ENCODE measurements at regions not wholly inside any gene's neighbourhood (a gene's known extent, or its start where the extent isn't known, plus 50 kb on each side); places are given as distances from the start of the nearest gene placed in this dataset.
"Not testable (repeated sequence)": the region's sequence is repeated elsewhere in the genome, so short reads cannot be mapped to it uniquely, and the experiment has no call there.

DNA sequence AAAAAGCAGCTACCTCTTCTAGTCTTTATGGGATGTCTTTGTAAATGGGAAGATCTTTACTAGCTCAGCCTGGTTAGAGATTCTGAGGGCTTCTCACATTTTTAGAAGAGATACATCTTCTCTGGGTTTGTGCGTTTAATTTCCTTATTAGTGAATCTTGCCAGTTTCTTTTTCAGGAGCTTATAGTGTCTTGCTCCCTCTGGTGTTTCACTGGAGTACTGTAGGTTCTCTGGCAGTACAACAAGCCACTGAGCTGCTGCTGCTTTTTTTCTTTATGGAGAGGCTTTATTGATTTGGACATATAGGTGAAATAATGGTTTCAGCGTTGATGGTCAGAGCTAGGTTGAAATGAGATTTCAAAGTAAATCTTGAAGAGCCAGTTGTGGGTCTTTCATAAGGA lies 82.9 kb downstream of the LAS1L start:
- H3K4me3 ChIP-seq (ENCODE audit: low read length) = no peak overlapping the region
- DNase-seq (ENCODE audit: low read depth) = no peak
- peak; percentile 53 for TF ChIP-seq CTCF (conservative IDR thresholded peaks at IDR 0.05; ENCODE audit: low read depth, low read length)

- TF ChIP-seq CTCF (conservative IDR thresholded peaks at IDR 0.05; ENCODE audit: low read depth, low read length) = no peak
- H3K4me3 ChIP-seq (ENCODE audit: low read length) = no peak overlapping the region
- DNase-seq (ENCODE audit: low read depth) = no peak
Measured at GRCh38 chrX:65420154-65420553, 114.4 kb downstream of the LAS1L start.

GRCh38 chrX:65407662-65408061 lies 126.9 kb downstream of the LAS1L start:
- not testable (repeated sequence) for H3K4me3 ChIP-seq (ENCODE audit: low read length); DNase-seq (ENCODE audit: low read depth)

DNA sequence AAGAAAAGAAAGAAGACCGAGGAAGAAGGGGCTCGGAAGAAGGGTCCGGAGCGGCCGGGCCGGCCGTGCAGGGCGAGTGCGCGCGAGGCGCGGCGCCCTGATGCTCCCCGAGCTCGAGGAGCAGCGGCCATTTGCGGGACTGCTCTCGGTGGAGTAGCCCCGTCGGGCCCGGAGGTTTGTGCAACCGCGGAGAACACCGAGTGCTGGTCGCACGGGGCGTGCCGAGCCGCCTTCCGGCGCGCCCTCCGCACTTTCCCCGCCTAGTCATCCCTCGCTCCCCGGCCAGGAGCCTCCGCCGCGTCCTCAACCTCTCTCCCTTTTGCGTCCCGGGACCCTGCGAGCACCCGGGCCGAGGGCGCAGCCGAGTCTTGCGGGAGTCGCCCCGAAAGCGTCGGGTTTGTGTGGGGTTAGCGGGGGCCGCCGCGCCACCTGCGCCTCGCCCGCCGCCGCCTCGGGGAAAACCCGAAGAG lies 127.4 kb downstream of the LAS1L start:
- no peak for TF ChIP-seq CTCF (conservative IDR thresholded peaks at IDR 0.05; ENCODE audit: low read depth, low read length)
- no peak overlapping the region for H3K4me3 ChIP-seq (ENCODE audit: low read length)
- DNase-seq (ENCODE audit: low read depth) = no peak

DNA sequence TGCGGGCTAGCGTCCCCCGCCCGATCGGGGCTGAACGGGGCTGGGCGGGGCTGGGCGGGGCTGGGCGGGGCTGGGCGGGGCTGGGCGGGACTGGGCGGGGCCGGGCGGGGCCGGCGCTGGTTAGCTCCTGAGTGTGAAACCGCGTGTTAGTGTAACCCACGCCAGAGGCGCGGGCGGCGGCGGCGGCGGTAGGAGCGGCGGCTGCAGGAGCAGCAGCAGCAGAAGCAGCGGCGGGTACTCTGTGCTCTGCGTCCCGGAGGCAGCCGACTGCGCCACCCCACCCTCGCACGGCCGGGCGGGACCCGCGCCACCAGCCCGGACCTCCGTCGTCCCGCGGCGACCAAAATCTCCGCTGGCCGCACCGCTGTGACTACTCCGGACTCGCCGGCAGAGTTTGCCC lies 128.1 kb downstream of the LAS1L start:
- no peak for DNase-seq (ENCODE audit: low read depth)
- no peak overlapping the region for H3K4me3 ChIP-seq (ENCODE audit: low read length)
- TF ChIP-seq CTCF (conservative IDR thresholded peaks at IDR 0.05; ENCODE audit: low read depth, low read length) = no peak

DNA sequence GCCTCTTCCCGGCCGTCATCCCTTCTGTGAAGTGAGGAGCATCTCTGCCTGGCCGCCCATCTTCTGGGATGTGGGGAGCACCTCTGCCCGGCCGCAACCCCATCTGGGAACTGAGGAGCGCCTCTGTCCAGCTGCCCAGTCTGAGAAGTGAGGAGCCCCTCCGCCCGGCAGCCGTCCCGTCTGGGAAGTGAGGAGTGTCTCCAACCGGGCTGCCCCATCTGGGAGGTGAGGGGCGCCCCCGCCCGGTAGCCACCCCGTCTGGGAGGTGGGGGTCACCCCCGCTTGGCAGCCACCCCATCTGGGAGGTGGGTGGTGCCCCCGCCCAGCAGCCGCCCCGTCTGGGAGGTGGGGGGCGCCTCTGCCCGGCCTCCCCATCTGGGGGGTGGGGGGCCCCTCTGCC lies 142.3 kb downstream of the LAS1L start:
- no peak for DNase-seq (ENCODE audit: low read depth)
- no peak overlapping the region for H3K4me3 ChIP-seq (ENCODE audit: low read length)
- TF ChIP-seq CTCF (conservative IDR thresholded peaks at IDR 0.05; ENCODE audit: low read depth, low read length) = no peak

DNA sequence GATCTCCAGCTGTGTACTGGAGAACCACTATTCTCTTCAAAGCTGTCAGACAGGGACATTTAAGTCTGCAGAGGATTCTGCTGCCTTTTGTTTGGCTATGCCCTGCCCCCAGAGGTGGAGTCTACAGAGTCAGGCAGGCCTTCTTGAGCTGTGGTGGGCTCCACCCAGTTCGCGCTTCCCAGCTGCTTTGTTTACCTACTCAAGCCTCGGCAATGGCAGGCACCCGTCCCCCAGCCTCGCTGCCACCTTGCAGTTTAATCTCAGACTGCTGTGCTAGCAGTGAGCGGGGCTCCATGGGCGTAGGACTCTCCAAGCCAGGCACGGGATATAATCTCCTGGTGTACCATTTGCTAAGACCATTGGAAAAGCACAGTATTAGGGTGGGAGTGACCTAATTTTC lies 145.5 kb downstream of the LAS1L start:
- not testable (repeated sequence) for H3K4me3 ChIP-seq (ENCODE audit: low read length); DNase-seq (ENCODE audit: low read depth)
